Islet precursor cell (in vitro differentiated cells): ENCODE measurements at regions not wholly inside any gene's neighbourhood (a gene's known extent, or its start where the extent isn't known, plus 50 kb on each side); places are given as distances from the start of the nearest gene placed in this dataset.

Experiments
- DNase-seq: peaks from one replicate; pipeline ENCODE4 v3.0.0-alpha.2; 2018

DNA sequence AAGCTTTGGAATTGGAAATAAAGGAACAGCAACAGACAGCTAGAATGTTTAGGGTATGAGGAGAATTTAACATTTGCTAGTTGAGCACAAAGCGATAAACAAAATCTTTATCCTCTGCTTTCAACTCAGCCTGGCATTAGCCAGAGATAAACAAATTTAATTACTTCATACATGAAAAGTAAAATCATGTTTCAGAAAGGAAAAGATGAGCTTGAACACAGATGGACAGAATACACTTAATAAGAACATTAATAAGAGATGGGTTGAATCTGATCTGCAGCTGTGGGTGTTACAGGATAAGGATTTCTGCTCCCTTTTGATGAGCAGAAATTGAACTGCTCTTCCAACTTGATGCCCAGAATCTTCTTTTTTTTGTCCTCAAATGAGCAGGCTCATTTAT lies 275.2 kb downstream of the CSNK1G3 start:
- DNase-seq, result no peak

DNA sequence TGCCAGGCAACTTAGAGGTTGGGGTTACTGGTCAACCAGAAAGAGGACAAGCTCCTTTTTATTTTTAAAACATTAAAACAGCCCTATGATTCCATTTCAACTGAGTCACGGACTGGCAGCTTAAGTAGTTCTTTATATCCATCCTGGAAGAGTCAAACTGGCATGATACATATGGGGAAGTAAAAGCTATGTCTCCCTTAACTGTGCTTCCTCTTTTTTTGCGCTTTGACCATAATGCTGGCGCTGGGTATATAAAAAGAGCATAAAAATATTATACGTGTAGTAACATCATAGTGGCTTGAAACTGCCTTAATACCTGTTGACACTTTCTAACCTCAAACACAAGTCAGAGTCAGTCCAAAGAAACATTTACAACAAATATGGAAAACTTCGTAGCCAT lies 274.4 kb downstream of the CSNK1G3 start:
- no peak for DNase-seq

DNA sequence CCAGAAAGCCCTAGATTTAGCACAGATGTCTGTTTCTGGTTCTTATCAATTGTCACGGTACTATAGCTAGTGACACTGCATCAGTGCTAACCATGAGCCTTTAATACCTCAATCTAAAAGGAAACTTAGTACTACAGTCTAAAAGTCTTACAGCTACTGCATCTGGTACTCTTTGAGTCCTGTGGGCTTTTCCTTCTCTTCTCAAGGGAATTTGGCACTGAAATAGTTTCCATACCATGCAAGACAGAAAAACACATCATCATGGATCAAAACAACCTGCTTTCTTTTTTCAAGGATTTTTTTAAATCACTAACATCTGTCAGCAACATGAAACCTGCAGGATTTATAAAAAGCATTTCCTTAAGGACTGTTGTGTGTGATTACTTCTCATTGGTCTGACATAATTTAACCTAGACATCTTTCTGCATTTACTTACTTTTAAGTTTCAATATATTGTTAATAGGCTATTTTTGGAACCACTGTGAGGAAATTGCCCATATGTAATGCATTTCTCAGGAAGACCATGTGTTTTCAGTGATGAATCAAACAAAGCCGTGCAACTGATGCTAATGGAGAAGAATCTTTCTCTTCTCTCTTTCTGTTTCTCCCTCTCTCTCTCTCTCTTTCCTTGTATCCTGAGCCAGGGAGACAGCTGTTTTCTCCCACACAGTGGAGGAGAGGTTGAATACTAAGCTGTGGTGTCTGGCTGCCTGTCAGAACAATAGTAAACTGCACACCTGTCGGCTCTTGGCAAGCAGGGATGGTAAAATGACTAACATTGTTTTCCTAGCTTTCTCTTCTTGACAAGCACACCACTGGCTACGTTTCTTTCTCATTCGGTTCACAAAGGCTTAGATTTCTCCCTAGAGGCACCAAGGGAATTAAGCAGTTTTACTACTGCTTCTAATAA lies 273.4 kb downstream of the CSNK1G3 start:
- no peak for DNase-seq

DNA sequence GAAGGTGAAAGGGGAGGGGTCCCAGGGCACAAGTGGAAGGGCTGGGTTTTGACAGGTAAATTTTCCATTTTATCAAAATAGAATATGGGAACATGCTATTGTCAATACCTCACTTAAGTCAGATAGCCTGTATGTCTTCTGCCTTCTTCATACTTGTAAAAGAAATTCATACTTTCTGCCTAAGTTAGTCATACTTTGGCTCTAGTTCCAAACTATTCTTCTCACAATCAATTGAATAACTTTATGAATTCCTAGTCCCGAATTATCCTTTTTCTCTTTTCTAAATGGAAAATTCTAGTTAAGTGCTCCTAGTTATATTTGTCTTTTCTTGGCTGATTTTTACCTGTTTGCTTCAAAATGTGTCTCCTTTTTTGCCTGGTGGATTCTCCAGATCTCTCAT lies 271.4 kb downstream of the CSNK1G3 start:
- no peak for DNase-seq

DNA sequence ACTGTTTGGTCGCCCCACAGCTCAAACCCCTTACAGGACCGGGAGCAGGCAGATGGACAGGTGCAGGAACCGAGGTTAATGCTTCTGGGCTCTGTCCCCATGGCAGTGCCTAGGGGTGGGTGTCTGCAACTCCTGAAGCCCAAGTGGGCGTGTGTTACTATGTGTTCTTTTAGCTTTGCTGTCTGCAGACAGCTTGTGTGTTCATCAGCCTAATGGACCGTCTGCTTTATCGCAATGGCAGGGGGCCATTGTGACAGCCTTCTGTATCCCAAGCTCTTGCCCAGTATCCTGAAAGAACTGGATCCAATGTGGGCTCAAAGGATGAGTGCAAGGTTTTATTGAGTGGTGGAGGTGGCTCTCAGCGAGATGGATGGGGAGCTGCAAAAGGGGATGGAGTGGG lies 266.7 kb downstream of the CSNK1G3 start:
- no peak for DNase-seq

DNA sequence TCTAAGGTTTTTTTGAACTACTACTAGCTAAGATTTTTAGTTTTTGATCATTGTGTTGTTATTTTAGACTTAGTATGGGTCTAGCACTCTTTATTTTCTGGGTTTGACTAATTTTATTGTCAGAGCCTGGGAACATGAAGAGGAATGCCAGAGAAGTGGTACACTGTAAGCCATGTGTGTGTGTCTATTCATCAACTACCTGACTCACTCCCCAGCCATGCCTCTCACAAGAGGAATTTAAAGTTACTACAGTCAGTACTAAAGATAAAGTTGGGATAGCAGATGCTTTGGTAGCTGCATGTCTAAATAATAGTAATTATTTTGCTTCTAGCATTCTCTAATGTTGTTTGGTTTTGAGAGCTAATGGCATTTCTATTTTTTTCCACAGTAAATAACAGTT lies 264.8 kb downstream of the CSNK1G3 start:
- peak; percentile 74 for DNase-seq

DNA sequence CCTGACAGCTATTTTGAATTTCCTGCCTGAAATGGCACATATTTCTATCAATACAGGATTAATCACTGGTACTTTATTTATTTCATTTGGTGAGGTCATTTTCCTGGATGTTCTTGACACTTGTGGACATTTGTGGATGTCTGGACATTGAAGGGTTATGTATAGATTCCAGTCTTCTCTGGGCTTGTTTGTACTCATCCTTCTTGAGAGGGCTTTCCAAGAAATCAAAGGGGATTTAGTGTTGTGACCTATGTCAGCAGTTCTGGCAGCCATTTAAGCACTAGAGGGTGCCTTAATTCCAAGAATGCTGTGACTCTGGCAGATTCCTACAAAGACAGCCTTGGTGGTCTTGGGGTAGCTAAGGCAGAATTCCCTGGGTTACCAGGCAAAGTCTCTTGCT lies 259.7 kb downstream of the CSNK1G3 start:
- no peak for DNase-seq

DNA sequence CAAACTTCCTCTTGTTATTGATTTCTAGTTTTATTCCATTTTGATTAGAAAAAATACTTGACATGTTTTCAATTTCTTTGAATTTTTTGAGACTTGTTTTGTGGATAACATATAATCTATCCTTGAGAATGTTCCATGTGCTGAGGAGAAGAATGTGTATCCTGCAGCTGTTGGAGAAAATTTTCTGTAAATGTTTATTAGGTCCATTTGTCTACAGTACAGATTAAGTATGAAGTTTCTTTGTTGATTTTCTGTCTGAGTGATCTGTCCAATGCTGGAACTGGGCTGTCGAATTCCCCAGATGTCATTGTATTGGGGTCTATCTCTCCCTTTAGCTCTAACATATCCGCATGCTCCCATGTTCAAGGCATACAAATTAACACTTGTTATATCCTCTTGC lies 251.2 kb downstream of the CSNK1G3 start:
- no peak for DNase-seq

DNA sequence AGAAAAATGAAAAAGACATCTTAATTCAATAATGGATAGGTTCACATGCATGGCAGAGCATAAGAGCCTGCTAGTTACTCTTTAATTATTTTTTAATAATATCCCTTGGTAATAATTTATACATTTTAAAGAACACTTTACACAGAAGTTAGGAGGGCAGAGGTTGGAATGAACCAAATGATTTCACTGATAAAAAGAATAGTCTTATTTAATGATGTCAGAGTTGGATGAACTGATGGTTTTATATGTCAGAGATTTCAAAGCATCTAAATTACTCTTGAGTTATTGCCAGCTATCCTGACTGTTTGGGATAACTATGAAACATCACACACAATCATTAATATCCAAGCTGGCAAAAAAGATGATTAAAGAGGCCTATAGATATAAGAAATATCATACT lies 244.8 kb downstream of the CSNK1G3 start:
- DNase-seq, result no peak

DNA sequence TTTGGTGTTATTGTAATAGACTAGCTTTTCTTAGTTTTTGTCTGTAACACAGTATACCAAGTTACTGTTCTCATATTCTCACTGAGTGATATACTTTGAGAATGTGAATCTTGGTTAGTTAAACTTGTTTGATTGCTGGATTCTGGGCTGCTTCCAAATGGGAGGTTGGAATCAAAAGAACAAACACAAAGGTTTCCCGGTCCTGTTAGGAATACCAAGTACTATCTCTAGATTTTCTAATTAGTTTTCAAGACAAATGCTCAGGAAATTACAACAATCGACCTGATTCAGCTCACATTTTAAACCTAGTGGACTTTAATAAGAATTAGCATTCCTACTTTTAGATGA lies 244.3 kb downstream of the CSNK1G3 start:
- DNase-seq, result no peak

DNA sequence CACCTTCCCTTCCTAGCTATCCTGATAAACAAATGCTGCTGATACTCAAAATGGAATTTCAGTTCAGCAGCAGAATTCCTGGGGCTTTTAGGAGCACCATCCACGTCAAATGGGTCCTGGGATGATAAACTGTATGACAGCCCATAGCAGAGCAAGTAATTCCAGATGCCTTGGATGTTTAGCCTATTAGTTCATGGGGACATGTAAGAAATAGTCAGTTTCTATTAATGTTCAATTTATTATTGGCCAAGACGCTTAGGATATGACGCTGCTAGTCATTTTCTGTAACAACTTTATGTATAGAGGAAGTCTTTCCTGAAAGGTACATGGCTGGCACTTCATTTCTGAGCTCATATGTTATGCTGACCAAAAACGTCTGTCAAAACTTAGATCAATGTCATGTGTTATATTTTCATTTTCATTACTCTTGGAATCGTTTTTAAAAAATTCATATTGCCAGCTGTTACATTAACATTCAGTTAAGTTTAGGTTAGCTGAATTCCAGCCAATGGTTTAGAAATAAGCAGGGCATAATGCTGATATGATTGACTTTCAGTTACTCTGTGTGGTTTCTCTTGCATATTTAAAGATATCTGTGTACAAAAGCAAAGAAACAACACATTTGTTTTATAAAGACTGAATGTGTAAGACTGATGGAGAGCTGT lies 243.8 kb downstream of the CSNK1G3 start:
- peak; percentile 59 for DNase-seq

DNA sequence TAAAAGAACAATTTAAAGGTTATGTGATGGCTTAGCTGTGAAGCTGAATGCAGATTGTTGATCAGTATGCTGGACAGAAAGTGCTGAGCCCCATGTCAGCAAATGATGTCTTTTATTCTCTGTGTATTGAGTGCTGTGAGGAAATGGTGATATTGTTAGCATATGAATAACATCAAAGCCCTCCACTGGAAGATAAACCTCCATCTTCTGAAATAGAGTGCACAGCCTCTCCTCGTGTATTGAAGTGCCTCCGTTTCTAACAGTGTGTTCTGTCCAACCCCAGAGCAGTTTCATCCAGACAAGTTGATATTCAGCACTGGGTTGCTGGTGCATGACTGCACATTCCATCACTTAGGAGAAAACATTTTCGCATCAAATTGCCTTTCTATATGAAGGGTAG lies 242.9 kb downstream of the CSNK1G3 start:
- no peak for DNase-seq

DNA sequence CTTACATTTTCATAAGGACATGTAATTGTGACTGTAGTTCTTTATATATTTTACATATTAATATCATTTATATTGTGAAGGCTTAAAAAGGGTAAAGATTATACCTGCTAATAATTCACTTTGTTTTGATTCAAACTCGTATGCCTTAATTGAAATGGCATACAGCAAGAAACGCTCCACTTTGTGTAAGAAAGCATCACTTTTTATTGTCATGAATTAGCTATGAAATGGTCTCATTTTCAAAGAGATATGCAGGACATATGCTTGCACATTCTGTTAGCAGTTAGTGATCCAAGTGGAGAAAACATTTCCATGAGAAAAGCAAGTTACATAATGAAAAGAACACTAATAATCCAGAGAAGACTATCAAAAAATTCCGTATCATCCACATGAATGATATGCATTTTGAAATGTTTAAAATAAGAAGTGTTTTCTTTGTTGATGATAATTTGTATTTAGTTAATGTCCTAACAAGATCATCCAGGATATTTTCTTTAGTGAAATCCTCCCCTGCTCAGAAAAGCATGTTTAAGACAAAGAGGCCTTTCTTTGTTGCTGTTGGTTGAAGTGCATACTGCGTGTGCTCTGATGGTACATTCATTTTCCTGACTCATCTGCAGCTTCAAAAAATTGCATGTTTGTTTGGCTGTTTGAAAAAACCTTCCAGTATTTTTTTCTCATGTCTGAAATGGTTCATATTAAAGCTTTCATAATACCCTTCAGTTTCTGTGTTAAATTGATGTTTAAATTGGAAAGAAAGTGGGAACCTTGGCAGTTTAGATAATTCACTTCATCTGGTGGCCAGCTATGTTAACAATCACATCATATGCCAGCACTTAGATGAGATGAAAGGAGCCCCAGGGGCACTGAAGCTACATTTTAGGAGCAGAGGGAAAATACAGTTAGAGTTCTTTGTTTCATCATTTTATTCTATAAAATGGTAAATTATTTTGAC lies 242.2 kb downstream of the CSNK1G3 start:
- no peak for DNase-seq

DNA sequence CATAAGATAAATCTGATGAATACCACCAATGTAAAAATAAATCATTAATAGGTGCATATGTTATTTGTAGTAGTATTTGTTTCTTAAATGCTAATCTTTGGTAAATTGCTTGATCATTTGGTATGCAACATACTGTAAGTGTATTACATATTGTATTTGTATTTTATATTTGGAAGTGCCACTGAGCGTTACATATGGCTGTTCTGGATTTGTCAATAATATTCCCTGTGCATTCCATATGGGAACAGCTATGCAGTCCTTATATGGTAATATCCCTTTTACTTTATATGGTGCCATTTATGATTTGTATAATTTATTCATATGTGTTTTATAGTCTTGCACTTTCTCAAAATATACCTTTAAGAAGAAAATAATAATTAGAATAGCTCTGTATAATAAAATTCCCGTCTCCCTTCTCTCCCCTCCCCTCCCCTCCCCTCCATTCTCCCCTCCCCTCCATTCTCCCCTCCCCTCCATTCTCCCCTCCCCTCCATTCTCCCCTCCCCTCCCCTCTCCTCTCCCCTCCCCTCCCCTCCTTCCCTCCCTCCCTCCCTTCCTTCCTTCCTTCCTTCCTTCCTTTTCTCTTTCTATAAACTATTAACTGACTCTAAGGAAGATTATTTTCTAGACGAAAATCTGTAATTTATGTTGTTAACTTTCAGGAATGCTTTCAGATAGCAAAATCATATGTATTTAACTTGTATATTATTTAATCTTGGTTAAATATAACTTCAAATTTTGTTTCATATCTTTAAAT lies 241.4 kb downstream of the CSNK1G3 start:
- DNase-seq, result no peak

DNA sequence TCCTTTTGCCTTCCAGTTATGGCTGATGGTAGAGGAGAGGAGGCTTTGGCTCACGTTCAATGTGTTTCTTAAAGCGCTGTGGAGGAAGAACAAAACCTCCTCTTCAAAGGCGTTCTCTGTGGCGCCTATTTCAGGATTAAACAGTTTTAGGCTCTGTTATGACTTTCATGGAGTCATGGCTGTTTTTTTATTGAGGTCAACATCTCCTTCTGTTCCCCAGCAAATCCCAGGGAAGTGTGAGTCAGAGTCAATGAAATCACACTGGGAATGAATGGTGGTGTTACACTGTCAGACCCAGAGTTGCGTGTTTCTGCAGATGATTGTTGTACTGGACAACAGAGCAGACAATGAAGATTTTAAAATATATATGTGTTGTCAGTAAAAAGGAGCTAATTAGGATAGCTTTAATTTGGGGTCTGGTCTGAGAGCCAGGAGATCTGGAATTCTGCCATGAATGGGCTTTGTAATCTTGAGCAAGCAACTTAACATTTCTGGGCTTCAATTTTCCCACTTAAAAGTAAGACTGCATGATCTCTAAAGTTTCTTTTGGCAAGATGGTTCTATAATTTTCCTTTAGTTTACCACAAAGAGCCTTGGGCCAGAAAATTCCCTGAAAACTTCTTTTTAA lies 240.7 kb downstream of the CSNK1G3 start:
- DNase-seq, result peak; percentile 67

DNA sequence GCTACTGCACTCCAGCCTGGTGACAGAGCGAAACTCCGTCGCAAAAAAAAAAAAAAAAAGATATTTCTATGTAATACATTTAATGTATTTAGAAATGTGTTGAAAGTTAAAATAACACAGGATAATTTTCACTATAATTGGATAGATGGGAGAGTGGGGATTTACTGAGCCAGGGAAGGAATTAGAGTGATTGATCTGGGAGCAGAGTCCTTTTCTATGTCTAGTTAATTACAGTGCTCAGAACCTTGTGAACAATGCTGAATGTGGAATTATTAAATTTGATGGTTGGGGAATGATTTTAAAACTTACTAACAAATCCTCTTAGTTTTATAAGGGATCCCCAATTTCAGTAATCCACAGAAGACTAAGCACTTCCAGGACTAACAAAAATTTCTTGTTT lies 239.7 kb downstream of the CSNK1G3 start:
- no peak for DNase-seq

DNA sequence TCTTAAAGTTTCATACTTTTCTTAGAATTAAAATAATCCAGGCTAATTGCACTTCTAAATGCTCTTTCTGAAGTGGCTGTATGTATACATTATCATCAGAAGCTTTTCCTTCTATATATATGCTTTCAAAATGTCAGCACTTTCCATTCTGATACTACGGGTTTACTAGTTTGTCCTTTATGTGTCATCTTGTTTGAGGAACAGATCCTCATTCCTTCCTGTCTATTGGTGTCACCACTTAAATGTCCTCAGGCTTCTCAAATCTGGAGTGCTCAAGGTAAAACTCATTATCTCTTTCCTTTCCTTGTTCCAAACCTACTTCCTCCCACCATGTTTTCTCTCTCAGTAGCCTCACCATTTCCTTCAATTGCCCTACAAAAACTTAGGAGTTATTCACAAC lies 236.3 kb downstream of the CSNK1G3 start:
- no peak for DNase-seq

DNA sequence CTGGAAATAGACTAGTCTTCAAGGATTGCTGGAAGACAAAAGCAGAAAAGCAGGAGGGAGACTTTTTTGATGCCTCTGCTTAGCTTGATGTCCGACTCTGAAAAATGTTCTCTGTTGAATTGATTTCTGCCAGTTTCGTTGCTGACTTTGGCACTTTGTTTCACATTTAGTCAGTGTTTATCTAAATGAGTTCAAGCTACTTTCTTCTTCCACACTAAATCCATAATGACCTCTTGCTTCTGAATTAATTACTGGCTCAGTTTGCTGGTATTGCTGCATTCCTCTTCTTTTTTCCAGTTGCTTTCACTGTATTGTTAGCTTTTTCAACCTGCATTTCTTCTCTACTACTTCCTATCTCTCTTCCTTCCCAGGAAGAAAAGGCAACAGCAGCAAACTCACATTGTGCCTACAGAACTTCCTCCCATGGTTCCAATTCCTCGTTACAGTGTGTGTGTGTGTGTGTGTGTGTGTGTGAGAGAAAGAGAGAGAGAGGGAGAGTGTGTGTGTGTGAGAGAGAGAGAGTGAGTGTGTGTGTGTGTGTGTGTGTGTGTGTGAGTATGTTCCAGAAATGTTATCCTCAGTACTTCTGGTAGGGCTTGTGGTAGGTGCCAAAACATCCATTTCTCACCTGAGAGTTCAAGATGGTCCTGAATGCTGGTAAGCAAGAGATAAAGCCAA lies 234.8 kb downstream of the CSNK1G3 start:
- DNase-seq, result no peak

DNA sequence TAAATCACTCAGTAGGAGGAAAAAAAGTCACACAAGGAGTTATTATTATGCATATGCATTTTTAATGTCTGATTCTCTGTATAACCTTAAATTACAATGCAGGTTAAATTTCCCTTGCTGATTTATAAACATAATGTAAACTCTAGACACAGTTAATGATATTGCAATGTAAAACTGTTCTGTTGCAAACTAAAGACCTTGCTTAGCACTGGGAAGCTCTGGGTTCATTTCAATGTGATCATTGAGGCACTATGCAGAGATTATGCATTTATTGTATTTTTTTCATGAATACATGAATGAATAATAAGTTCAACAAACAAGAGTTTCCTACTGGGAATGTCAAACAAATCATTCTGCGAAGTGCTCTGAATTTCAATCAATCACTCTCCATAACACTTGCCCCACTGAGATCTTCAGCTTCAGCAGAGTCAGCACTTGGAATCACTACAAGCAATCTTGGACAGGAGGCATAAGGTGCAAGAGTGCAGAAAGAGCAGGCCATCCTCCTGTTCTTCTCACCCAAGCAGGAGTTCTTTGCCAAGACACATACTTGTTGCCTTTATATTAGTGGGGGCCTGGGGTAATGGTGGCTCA lies 232.1 kb downstream of the CSNK1G3 start:
- no peak for DNase-seq

DNA sequence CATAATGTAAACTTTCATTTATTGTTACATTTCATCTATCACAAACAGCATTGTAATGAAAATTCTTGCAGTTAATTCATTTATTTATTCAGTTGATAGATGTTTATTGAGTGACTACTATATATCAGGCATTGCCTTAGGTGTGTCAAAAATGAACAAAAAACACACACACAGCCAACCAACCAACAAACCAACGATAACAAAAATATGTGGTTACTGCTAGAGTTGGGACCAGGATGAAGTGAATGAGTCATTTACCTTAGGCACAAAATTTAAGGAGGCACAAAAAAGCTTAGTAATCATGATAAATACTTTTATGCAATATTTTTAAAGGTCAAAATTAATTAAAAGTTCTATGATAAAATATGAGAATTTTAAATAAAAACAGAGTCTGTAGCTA lies 223.4 kb downstream of the CSNK1G3 start:
- no peak for DNase-seq

DNA sequence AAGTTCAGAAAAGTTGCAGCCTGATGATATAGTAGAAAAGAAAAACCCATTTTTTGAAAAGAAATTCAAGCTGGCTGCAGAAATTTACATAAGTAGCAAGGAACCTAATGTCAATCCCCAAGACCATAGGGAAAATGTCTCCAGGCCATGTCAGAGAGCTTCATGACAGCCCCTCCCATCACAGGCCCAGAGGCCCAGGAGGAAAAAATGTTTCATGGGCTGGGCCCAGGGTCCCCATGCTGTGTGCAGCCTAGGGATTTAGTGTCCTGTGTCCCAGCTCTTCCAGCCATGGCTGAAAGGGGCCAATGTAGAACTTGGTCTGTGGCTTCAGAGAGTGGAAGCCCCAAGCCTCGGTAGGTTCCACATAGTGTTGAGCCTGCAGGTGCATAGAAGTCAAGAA lies 220.3 kb downstream of the CSNK1G3 start:
- no peak for DNase-seq
